HG03575 (cell line): ENCODE measurements at regions not wholly inside any gene's neighbourhood (a gene's known extent, or its start where the extent isn't known, plus 50 kb on each side); places are given as distances from the start of the nearest gene placed in this dataset.

Experiments used
- ATAC-seq: cut with Tn5 transposase; IDR thresholded peaks from one replicate; pipeline ENCODE4 v1.9.1; 2021; ENCODE audit not compliant: unreplicated experiment, insufficient number of reproducible peaks, low FRiP score; ENCODE audit errors: extremely low read depth

DNA sequence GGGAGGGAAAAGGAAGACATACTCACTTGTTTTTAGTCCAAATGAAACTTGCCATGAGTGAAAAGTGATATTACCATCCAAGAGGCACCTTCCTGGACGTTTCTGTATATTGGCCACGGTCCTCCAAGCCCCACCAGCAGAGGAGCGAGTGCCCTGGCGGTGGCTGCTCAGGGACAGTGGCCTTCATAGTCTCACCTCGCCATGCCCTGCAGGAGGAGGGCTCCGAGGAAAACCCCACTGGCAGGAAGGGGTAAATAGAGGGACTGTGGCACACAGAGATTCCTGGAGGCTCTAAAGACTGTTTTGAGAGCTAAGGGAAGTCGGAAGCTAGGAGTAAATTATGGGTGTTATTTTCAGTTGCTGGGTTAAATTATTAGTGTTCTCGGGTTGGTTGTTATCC, 98.4 kb upstream of the UBL3 start:
- ATAC-seq, result no peak

GRCh38 chr13:29948244-29948643, 97.8 kb upstream of the UBL3 start:
- ATAC-seq, result no peak

GRCh38 chr13:29947839-29948238, 97.4 kb upstream of the UBL3 start:
- no peak for ATAC-seq

- ATAC-seq, result no peak
These were observed 95.7 kb upstream of the UBL3 start for GRCh38 chr13:29946093-29946492.

DNA sequence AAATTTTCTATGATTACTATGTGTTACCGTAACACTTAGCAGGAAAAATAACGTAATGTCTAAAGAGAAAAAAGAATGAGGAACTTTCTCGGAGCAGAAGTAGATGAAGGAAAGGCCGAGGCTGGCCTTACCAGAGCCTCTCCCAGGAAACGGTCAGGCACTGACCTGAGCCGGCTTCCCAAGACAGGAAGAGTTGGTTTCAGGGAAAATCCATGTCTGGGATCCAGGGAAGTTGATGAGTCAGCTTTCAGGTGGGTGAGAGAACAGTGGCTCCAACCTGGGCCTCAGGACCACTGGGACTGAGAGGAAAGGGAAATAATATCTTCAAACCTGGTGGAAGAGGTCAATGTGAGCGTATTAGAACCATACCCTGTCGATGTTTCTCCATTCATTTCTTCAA, 93.3 kb upstream of the UBL3 start:
- no peak for ATAC-seq

GRCh38 chr13:29943273-29943672, 92.9 kb upstream of the UBL3 start:
- ATAC-seq, result no peak

GRCh38 chr13:29940715-29941114, 90.3 kb upstream of the UBL3 start:
- no peak for ATAC-seq

DNA sequence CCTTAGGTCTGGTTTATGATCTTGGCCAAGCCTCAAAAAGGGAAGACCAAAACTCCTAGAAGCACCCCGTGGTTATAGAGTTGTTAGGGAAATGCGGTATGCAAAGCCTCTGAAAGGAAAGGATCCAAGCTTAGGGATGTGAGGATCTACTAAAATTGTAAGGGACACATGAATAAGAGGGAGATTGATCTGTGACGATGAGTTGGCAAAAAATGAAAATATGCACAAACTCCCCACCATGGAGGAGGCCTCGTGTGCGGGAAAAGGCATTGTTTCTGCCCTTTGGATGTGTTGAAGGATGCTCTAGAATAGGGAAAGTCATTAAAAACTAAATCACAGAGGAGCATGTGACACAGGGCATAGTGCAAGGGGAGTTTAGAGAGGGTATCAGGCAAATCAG, 88.7 kb upstream of the UBL3 start:
- no peak for ATAC-seq

- ATAC-seq, result no peak
These were observed 87.4 kb upstream of the UBL3 start for GRCh38 chr13:29937841-29938240.

GRCh38 chr13:29937379-29937778, 87.0 kb upstream of the UBL3 start:
- no peak for ATAC-seq

GRCh38 chr13:29936956-29937355, 86.5 kb upstream of the UBL3 start:
- no peak for ATAC-seq

DNA sequence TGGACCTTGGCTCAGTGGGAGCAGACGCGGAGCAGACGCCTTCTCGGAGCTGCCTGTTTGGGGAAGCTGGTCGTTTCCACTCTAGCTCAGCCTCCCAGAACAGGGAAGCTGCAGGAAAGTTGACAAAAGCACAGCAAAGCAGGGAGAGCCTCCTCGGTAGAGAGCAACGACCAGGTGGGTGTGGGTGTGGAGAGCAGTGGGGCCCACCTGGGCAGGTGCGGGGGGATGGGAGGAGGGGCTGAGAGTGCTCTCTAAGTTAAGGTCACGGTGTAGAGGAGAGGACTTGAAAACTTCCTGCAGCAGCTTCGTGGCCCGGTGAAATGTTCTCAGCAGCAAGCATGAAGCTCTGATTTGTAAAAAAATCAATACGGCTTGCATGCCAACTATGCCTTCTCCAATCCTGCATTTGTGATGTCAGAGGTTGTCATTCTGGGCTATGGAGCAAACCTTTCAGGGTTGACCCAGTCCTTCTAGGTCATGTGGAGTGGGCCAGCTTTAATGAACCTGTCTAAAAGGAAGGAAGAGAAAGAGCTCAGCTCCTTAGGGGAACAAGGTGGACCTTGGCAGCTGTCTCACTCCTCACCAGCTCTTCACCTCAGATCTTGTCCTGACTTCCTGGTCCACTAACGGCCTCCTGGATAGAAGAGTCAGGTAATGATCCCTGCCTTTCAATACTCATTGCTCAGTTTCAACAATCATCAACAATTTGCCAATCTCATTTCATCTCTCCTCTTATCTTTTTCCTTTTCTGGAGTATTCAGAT, 85.8 kb upstream of the UBL3 start:
- ATAC-seq, result no peak

GRCh38 chr13:29935309-29935981, 85.0 kb upstream of the UBL3 start:
- peak; percentile 89 for ATAC-seq

GRCh38 chr13:29934531-29935308, 84.3 kb upstream of the UBL3 start:
- no peak for ATAC-seq

DNA sequence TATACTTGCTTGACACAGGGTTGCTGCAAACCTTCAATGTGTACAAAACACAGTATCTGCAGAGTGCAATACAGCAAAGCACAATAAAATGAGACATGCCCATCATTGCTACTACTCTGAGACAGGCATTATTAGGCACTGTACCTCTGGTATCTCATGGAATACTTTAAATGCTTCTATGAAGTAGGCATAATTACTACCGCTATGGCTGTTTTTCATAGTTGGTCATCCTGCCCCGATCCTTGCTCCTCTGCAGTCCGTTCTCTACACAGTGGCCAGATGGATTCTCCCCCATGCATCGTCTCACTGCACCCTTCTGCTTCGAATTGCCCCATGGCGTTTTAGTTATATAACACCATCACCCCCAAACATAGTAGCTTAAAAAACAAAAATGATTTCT, 83.0 kb upstream of the UBL3 start:
- no peak for ATAC-seq

GRCh38 chr13:29931696-29932095, 81.3 kb upstream of the UBL3 start:
- no peak for ATAC-seq

GRCh38 chr13:29929062-29929847, 78.8 kb upstream of the UBL3 start:
- ATAC-seq, result no peak

- ATAC-seq, result no peak
These were observed 75.7 kb upstream of the UBL3 start for GRCh38 chr13:29926098-29926476.

DNA sequence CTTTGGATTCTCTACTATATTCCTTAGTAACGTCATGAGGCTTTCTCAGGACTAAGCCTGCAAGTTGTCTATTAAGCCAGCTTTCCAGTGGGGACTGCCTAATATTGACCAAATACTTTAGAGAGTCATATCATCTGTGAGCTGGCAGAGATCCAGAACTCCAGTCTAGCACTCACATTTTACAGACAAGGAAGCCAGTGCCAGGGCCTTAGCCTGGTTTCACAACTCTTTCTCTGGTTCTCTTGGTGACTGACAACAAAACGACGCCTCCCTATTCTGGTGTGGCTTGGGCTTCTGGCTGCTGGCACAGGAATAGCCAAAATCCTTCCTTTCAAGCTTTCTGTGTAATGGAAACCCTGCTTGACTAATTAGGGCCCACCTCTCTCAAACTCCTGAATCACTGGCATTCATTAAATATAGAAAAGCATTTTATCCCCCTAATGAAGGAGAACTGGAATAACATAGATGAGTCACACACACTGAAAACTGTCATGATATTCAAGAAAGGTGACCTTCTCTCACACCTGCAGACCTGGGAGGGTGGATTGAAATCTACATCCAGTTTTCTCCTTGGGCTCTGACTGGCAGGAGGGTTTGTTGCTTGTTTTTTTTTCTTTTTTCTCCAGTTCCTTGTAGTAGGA, 75.2 kb upstream of the UBL3 start:
- ATAC-seq, result no peak
